Rectal smooth muscle tissue (tissue), 1 donor: ENCODE measurements at regions not wholly inside any gene's neighbourhood (a gene's known extent, or its start where the extent isn't known, plus 50 kb on each side); places are given as distances from the start of the nearest gene placed in this dataset.

Source experiments
- H3K27ac ChIP-seq: one replicate; pipeline ENCODE4 v1.7.0; 2013; ENCODE audit warnings: low read depth, low read length, inconsistent platforms
- H3K27me3 ChIP-seq: one replicate; pipeline ENCODE4 v1.7.0; 2013; ENCODE audit warnings: low read length; ENCODE audit not compliant: control insufficient read depth, insufficient read depth
- H3K36me3 ChIP-seq: one replicate; pipeline ENCODE4 v1.7.0; 2013; ENCODE audit warnings: low read length; ENCODE audit not compliant: control insufficient read depth, insufficient read depth
- H3K4me1 ChIP-seq: one replicate; pipeline ENCODE4 v1.7.0; 2013; ENCODE audit warnings: low read length; ENCODE audit not compliant: control insufficient read depth, insufficient read depth
- H3K4me3 ChIP-seq: one replicate; pipeline ENCODE4 v1.7.0; 2013; ENCODE audit warnings: low read length
- H3K9ac ChIP-seq: one replicate; pipeline ENCODE4 v1.7.0; 2013; ENCODE audit warnings: low read length

GRCh38 chr21:35212393-35213127 lies 163.5 kb upstream of the RUNX1 start:
- Histone ChIP-seq H3K27me3 (no peaks in the 10 kb centered on the region), H3K4me3 (no peak overlapping the region), H3K4me1 (no peaks in the 10 kb centered on the region), H3K27ac (no peak overlapping the region), H3K36me3 (no peaks in the 10 kb centered on the region), H3K9ac (no peak overlapping the region)

GRCh38 chr21:35211782-35212181 lies 162.7 kb upstream of the RUNX1 start:
- Histone ChIP-seq H3K27ac (no peak overlapping the region), H3K4me1 (no peaks in the 10 kb centered on the region), H3K9ac (no peak overlapping the region), H3K4me3 (no peak overlapping the region), H3K36me3 (no peaks in the 10 kb centered on the region), H3K27me3 (no peaks in the 10 kb centered on the region)

DNA sequence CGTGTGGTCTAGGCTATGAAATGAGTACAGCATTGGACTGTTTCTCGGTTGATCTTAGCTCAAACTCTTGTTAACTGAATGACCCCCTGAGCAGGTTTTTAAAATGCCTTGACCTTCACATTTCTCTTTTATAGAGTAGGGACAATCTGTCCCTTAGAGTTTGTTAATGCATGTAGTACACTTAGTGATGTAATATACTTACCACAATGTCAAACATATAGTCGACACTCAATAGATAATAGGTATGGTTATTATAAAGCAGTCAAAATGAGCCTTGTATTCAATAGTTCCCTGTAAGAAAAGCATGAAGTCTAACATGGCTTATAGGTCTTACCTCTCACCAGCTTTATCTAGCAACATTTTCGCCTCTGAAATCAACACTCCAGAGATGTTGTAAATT lies 161.0 kb upstream of the RUNX1 start:
- Histone ChIP-seq H3K27me3 (no peaks in the 10 kb centered on the region), H3K9ac (no peak overlapping the region), H3K27ac (no peak overlapping the region), H3K4me3 (no peak overlapping the region), H3K4me1 (peaks cover 3% of the 10 kb centered on the region), H3K36me3 (no peaks in the 10 kb centered on the region)

DNA sequence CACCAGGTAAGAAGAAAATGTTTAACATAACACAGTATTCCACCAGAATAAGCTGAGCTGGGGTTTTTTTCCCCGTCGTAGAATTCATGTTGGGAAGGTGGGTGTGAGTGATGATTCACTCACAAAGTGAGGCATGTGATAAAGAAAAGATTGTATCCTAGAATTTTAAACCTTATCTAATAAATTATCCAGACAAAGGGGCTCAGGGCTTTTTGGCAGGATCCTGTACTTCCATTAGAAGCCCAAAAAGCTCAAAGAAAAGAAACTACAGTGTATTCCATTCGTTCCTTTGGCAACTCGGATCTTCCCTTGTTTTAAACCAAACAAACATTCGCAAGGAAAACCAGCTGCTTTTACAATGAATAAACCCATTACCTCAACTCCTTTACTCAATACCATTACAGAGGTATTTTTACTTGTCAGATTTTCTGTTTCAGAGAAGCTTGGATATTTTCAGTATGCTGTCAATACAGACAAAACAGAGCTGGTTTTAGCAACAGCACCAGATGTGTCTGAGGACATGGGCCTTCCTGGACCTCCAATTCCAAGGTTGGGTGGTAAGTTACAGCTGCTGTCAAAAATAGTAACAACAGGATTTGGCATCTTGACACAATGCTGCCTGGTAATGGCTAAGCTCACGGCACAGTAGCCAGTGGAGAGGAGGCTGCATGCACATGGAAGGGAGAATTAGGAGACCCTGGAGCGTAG lies 159.9 kb upstream of the RUNX1 start:
- Histone ChIP-seq H3K27me3 (no peaks in the 10 kb centered on the region), H3K27ac (peak overlapping the region; percentile 46), H3K4me1 (peaks cover 4% of the 10 kb centered on the region), H3K4me3 (no peak overlapping the region), H3K36me3 (no peaks in the 10 kb centered on the region), H3K9ac (no peak overlapping the region)

GRCh38 chr21:35208104-35208503 lies 159.0 kb upstream of the RUNX1 start:
- no peaks in the 10 kb centered on the region for H3K27me3 ChIP-seq
- H3K27ac ChIP-seq = peak overlapping the region; percentile 46
- no peak overlapping the region for H3K4me3 ChIP-seq
- no peak overlapping the region for H3K9ac ChIP-seq
- peaks cover 9% of the 10 kb centered on the region for H3K4me1 ChIP-seq
- no peaks in the 10 kb centered on the region for H3K36me3 ChIP-seq

GRCh38 chr21:35207322-35207721 lies 158.2 kb upstream of the RUNX1 start:
- H3K27ac ChIP-seq = no peak overlapping the region
- peaks cover 12% of the 10 kb centered on the region for H3K4me1 ChIP-seq

DNA sequence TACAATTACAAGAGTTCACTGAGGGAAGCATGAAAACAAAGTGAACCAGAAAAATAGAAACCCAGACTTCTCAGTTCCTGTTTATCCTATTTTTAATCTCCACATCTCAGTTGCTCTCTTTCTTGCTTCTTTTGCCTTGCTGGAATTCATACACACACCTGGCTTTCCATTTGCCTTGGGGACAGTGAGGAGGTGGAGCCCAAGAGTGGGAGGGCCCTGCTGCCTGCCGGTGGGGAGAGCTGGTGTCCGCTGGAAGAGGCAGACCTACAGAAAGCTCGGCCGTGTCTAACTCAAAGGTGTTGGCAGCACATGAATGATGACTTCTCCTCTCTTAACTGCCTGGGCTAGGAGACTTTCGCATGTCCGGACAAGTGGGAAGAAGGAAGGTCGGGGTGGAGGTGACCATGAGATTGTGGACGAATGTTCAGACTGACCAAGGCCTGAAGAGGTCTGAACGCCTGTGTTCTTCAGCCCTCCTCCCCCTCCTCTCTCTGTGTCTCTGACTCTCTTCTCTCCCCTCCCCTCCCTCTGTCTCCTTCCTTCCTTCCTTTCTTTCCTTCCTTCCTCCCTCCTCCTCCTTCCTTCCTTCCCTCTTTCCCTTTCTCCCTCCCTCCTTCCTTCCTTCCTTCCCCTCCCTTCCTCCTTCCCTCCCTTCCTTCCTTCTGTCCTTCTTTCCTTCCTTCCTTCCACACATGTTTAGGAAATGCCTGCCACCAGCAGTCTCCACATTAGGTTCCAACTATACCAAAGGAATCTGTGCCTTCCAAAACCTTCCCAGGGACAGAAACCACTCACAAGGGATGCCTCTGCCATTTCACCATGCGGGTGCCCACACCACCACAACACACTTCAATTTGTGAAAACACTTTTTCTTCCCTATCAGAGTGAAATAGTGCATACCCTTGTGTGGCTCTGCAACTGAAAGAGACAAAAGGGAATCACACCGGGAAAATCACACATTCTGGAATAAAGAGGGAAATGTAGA lies 157.3 kb upstream of the RUNX1 start:
- Histone ChIP-seq H3K4me3 (no peak overlapping the region), H3K4me1 (peaks cover 12% of the 10 kb centered on the region), H3K36me3 (no peaks in the 10 kb centered on the region), H3K9ac (no peak overlapping the region), H3K27me3 (no peaks in the 10 kb centered on the region), H3K27ac (peak overlapping the region; percentile 42)

More at GRCh38 chr21:35207322-35207721, 158.2 kb upstream of the RUNX1 start:
- H3K4me3 ChIP-seq = no peak overlapping the region
- no peaks in the 10 kb centered on the region for H3K27me3 ChIP-seq
- no peak overlapping the region for H3K9ac ChIP-seq
- no peaks in the 10 kb centered on the region for H3K36me3 ChIP-seq

GRCh38 chr21:35204850-35205541 lies 155.9 kb upstream of the RUNX1 start:
- peak overlapping the region; percentile 47 for H3K27ac ChIP-seq

GRCh38 chr21:35204125-35204524 lies 155.0 kb upstream of the RUNX1 start:
- H3K4me3 ChIP-seq = no peak overlapping the region
- H3K4me1 ChIP-seq = peaks cover 12% of the 10 kb centered on the region
- no peaks in the 10 kb centered on the region for H3K27me3 ChIP-seq
- H3K9ac ChIP-seq = no peak overlapping the region
- H3K27ac ChIP-seq = peak overlapping the region; percentile 48
- no peaks in the 10 kb centered on the region for H3K36me3 ChIP-seq

More at GRCh38 chr21:35204850-35205541, 155.9 kb upstream of the RUNX1 start:
- Histone ChIP-seq H3K9ac (no peak overlapping the region), H3K36me3 (no peaks in the 10 kb centered on the region), H3K4me3 (peak overlapping the region; percentile 37), H3K27me3 (no peaks in the 10 kb centered on the region), H3K4me1 (peaks cover 12% of the 10 kb centered on the region)

GRCh38 chr21:35203093-35203977 lies 154.2 kb upstream of the RUNX1 start:
- peaks cover 12% of the 10 kb centered on the region for H3K4me1 ChIP-seq
- no peak overlapping the region for H3K9ac ChIP-seq
- peak overlapping the region; percentile 48 for H3K27ac ChIP-seq
- no peaks in the 10 kb centered on the region for H3K27me3 ChIP-seq
- H3K4me3 ChIP-seq = no peak overlapping the region
- no peaks in the 10 kb centered on the region for H3K36me3 ChIP-seq

DNA sequence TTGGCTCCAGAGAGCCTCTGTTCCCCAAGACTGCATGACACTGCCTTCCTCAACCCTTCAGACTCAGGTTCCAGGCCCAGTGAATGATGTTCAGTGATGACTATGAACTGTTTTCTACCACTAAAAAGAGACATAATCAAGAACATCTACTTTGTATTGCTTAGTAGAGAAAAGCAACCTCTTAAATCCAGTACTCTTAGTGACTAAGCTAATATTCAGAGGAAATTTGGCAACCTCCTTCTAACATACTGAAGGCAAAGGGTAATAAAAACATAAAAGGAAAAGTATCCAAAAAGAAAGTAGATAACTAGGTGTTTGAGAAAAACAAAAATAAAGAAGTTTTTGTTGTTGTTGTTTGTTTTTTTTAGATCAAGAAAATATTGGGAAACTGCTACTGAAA lies 153.3 kb upstream of the RUNX1 start:
- H3K4me1 ChIP-seq = peaks cover 12% of the 10 kb centered on the region
- H3K27ac ChIP-seq = peak overlapping the region; percentile 41
- no peaks in the 10 kb centered on the region for H3K27me3 ChIP-seq
- no peaks in the 10 kb centered on the region for H3K36me3 ChIP-seq
- no peak overlapping the region for H3K9ac ChIP-seq
- no peak overlapping the region for H3K4me3 ChIP-seq
